ENCODE measurements at regions not wholly inside any gene's neighbourhood (a gene's known extent, or its start where the extent isn't known, plus 50 kb on each side); places are given as distances from the start of the nearest gene placed in this dataset.

DNA sequence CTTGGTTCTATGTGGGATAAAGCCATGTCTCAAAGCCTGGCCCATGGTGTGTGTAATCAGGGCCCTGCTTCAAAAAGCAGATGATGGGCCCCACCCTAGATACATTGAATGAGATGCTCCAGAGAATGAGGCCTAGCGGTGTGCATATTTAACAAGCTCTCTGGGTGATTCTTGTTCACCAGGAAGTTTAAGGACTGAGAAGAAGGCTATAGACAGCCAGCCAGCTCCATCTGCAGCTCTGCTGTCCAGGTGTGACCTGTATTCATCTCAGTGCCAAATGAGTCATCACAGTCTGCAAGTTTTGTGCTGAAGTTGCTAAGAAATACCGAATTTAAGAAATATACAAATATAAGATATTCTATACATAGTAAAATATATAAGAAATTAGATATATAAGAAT lies 182.0 kb upstream of the RUNX1 start:
- FAIRE-seq: no peak

DNA sequence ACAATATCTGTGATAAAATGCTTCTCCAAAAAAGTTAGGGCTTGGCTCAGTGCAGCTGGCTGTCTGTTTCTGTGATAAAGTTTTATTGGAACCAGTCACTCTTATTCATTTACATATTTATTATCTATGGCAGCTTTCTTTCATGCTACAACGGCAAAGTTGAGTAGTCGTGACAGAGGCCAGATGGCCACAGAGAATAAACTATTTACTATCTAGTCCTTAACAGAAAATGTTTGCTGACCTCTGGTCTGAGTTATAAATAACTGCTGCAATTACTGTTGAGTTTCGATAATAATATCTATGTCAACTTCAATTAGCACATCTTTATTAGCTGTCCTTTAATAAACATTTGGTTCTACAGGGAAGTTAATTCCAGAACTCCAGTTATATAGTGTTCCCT lies 180.2 kb upstream of the RUNX1 start:
- FAIRE-seq: no peak

DNA sequence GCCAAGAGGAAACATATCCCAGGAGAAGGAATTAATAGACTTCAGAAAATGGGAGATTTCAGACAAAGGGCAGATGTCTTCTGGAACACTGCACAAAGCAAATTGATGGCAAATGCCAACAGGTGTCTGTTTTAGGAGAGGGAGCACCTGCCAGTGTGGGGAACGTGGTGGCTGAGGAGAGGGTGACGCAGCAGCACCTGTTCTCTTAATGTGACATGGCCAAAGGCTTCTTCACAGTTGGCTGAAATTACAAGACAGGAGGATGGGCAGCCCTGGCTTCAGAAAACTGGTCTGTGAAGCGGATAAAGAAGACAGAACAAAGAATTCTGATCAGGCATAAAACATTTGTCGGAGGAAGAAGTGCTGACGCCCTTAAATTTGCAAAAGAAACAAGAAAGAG lies 178.7 kb upstream of the RUNX1 start:
- no peak for FAIRE-seq

DNA sequence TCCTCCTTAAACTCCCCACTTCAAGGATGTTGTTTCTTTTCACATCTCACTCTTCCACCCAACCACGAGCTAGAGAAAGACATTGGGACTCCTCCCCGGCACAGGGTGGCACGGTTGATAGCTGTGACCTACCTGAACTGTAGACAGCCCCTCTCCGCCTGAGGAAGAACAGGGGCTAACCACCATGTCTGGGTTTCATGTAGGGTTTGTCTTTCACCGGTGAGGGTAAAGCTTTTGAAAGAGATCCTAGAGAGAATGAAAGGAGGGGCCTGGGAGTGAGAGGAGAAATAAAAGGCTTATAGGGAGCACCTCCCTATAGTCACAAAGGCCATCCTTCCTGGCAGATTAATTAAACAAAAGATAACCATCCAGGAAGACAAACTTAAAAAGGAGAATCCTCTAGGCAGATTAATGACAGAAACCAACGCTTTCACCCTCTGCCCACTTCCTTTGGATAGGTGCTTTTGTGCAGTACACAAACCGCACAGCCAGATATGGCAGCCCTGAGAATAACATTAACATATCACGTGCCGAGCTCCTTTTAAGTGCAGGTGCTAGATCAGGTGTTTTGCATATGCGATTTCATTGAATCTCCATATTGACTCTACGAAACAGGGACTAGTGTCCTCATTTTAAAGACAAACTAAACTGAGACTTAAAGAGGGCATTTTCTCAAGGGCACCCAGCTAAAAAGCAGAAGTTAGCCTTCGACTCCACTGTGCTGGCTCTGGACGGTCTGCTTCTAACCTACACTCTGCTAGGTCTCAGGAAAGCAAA lies 178.1 kb upstream of the RUNX1 start:
- FAIRE-seq: no peak

DNA sequence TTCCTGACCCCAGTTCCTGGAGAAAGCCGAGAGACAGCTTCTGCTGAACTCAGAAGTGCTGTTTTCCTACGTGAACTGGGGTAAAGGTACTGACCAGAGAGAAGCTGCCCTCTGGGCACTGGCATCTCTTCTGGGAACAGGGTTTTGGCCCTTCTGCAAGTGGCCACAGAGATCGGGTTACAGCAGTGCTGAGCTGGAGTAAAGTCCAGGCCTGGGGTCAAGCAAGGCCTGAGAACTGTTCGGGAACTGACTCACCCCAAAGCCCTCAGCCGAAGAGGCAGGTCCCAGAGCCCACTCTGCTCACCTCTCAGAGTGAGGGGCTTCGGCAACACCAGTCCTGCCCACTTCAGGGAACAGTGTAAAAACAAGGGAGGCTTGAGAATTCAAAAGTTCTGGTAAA lies 177.2 kb upstream of the RUNX1 start:
- no peak for FAIRE-seq

DNA sequence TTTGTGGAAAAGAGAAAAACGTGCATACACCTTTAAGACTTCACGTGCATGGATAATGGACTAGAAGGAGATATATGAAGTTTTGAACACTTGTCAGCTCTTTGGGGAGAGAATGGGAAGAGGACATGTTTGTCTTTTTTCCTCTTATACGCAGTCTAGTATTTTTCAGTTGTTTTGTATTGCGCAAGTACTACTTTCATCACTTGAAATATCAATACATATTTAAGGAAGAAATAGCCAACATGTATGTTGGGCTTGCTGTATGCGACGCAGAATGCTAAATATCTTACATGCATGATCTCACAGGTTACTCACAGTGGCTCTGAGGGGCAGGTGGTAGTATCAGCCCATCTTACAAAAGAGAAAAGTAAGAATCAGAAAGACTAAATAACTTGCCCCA lies 176.5 kb upstream of the RUNX1 start:
- no peak for FAIRE-seq

DNA sequence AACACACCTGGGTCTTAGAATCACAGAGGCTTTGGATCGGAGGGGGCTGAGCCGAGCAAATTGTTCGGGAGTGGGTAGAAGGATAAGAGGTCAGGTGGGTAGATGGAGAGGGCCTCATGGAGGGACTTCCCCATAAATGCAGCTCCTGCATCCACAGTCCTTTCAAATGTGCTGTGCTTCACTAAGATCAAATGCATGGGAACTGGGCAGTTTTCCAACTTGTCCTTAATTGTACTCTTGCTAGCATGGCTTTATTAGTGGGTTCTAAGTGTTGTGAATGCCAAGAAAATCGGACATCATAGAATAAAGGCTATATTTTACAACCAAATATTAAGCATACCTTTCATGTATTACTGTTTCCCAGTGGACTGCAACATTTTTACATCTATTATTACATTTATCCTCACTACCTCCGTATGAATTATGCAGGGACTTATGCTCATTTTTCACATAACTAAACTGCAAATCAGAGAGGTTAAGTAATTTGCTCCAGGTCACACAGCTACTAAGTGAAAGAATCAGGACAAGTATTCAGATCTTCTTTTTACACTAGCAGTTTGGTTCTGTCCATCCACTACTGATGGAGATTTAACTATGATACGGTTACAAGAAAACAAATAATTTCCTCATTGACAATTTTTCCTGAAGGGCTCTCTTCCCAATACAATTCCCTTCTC lies 174.5 kb upstream of the RUNX1 start:
- FAIRE-seq: no peak

DNA sequence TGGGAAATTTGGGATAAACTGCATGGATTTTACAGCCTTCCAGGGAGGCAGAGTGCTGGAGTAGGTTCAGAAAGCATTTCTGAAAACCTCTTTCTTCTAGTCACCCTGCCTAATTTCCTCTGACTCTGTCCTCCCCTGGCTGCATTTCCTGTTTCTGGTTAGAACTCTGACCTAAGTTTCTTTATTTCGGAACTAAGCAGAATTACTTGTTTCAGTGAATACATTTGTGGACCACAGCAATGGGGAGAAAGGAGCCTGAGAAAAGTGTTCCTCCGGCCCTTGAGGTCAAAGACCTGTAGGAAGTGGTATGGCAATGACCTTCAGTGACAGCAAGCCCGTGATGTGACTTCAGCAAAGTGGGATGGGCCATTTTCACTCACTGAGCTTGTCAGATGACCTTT lies 173.4 kb upstream of the RUNX1 start:
- FAIRE-seq: no peak

DNA sequence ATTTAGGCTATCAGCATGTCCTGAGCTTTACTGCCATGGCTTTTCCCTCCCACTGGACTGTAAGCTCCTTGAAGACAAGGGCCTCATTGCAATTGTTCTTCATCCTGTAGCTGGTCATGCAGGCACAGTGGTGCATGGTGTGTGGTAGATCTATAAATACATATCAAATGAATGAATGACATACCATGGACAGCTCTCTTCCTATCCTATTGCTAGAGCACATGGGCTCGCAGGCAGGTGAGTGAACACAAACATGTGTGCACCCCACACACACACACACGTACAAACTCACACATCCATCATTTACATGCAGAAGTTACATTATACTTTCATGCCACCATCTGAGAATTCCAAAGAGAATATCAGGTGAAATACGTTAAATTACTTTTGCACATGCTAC lies 172.9 kb upstream of the RUNX1 start:
- no peak for FAIRE-seq

DNA sequence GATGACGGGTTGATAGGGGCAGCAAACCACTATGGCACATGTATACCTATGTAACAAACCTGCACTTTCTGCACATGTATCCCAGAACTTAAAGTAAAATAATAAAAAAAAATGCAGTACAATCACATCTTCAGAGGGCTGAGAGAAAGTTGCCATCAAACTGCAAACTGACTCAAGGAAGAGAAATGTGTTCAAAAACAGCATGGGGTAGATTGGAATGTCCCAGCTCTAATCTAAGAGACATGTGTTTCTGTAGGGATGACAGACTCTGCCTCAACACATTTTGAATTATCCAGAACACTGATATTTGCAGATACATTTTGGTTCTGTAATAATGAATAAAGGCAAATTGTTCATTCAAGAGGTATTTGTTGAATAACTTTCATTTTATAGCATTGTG lies 171.2 kb upstream of the RUNX1 start:
- no peak for FAIRE-seq

DNA sequence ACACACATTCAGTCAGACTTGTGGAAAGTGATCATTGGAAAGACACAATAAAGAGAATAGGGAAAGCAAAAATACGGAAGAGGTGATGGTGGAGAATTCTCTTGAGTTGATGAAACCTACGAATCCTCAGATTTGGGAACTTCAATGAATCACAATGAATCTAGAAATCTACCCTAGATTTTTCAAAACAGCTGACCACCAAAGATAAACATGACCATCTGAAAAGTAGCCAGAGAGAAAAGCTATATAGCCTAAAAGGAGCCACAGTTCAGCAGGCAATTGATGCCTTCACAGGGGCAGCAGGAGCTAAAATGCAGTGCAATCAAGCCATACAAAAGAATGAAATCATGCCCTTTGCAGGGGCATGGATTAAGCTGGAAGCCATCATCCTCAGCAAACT lies 170.6 kb upstream of the RUNX1 start:
- no peak for FAIRE-seq

DNA sequence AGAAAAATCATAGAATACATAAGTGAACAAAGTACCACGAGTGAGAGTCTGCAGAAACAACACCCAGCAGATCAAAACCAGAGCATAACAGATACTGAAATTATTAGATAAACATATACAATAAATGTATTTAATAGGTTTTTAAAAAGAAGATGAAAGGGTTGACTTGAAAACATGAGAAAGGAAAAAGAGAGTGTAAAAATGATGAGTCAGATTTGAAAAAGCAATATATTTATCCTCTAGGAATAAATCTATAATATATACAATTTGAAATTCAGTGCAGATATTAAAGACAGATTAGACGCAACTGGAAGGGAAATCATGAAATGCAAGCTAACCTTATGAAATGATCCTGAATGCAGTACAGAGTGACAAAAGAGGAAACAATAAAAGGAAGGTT lies 170.2 kb upstream of the RUNX1 start:
- FAIRE-seq: no peak

DNA sequence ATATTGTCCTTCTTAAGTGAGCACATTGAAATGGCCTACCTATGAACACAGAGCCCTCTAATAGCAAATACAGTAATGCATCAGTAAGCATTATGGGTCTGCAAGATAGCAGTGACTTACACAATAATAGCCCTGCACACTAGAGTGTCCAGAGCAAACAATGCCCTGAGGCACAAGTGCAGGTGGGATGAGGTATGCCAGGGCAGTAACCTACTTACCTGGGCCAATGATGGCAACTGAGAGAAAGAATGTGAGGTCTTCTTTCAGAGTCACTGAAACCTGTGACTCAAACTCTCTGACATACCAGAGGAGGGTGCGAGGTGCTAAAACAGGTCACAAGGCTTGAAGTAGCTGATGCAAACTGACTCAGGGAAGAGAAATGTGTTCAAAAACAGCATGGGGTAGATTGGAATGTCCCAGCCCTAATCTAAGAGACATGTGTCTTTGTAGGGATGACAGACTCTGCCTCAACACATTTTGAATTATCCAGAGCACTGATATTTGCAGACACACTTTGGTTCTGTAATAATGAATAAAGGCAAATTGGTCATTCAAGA lies 168.5 kb upstream of the RUNX1 start:
- no peak for FAIRE-seq

DNA sequence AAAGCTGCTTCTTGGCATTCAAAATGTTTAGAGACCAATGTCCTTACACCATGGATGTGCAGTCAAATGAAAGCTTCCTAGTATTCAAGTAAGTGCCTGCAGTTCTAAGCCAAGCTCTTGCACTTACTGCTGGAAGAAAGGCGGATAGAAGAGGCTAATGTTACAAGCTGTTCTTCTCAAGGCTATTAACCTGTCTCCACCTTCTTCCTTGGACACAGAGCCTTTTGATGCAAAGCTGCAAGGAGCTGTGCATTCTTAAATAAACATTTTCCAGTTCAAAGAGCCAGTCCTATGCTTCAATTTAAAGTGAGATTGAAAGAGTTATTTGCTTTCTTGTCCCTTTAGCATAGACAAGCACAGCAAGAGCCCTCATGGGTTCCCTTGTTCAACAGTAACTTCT lies 167.9 kb upstream of the RUNX1 start:
- no peak for FAIRE-seq

DNA sequence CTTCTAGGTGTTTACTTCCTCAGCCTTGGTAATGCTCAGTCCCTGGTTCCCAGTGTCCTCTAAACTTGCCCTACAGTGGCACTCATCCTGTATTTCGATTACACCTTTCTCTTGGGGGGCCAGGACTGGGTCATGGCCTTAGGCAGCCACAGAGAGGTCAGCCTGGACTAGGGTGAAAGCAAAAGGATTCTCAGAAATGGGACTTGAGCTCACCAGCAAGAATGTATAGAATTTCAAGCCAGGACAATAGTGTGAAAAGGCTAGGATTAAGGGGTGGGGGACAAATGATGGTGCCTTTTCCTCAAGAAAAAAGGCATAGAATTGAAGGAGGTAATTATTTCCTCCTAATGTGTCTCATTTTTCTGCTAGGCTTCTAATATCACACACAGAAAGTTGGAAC lies 166.8 kb upstream of the RUNX1 start:
- no peak for FAIRE-seq

DNA sequence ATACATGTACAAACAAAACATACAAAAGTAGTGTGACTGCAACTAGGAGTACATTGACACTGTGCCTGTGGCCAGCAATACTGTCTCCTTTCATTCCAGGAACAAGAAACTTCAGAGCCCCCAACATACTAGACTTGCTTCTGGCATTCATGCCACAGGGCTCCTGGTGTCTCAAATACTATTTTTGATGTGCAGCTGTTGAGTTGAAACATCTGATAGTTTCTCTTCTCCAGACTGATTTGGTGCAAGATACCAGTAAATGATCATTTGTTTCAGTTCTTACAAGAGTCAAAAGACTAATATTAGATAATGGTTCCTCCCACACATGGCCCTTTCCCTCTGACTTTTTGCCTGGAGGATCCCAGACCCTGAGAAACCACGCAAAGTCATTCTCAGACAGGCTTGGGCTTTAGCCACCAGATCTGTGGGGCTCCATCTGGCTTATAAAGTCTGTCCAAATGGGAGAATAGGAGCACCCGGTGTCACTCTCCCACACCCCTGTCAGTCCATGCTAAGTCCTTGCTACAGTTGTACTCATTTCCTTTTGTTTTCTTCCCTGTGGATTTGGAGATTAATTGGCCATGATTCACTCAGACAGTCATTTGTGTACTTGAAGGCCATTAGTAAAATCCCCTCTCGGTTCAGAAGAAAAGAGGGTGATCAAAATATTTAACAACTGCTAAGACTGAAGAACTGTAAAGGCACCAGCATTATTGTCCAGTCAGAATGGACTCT lies 163.5 kb upstream of the RUNX1 start:
- FAIRE-seq: no peak

DNA sequence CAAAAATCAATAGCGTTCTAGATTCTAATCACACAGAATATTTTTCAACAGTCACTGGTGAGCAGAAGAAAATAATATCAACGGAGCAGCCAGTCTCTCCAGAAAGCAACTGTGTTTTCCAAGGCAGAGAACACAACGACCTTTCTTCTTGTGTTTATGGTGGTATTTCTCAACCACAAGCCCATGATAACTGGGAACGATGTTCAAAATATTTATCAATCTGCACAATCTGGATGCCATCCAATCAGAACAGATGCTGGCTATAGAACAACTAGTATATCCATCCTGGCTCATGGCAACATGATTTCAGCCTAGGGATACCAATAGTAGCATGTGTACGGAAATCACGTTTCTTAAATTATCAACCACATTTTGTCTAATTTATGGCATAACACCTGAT lies 162.7 kb upstream of the RUNX1 start:
- no peak for FAIRE-seq

DNA sequence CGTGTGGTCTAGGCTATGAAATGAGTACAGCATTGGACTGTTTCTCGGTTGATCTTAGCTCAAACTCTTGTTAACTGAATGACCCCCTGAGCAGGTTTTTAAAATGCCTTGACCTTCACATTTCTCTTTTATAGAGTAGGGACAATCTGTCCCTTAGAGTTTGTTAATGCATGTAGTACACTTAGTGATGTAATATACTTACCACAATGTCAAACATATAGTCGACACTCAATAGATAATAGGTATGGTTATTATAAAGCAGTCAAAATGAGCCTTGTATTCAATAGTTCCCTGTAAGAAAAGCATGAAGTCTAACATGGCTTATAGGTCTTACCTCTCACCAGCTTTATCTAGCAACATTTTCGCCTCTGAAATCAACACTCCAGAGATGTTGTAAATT lies 161.0 kb upstream of the RUNX1 start:
- FAIRE-seq: no peak

DNA sequence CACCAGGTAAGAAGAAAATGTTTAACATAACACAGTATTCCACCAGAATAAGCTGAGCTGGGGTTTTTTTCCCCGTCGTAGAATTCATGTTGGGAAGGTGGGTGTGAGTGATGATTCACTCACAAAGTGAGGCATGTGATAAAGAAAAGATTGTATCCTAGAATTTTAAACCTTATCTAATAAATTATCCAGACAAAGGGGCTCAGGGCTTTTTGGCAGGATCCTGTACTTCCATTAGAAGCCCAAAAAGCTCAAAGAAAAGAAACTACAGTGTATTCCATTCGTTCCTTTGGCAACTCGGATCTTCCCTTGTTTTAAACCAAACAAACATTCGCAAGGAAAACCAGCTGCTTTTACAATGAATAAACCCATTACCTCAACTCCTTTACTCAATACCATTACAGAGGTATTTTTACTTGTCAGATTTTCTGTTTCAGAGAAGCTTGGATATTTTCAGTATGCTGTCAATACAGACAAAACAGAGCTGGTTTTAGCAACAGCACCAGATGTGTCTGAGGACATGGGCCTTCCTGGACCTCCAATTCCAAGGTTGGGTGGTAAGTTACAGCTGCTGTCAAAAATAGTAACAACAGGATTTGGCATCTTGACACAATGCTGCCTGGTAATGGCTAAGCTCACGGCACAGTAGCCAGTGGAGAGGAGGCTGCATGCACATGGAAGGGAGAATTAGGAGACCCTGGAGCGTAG lies 159.9 kb upstream of the RUNX1 start:
- FAIRE-seq: no peak

DNA sequence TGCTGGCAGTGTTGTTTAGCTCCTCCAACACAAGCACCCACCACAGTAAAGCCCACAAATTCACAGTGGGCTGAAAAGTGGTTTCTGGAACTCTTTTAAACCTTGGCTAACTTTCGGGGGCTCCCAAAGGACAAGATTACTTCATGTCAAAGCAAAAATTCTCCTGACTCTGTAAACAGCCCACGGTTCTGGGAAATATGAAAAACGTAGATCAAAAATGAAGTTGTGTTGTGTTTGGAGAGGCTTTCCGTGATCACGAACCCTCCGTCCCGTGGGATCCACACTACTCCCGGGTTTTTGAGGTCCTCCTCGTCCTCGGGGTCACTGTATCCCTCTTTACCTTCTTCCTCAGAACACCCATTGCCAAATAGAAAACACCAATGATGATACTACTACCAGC lies 159.0 kb upstream of the RUNX1 start:
- no peak for FAIRE-seq

DNA sequence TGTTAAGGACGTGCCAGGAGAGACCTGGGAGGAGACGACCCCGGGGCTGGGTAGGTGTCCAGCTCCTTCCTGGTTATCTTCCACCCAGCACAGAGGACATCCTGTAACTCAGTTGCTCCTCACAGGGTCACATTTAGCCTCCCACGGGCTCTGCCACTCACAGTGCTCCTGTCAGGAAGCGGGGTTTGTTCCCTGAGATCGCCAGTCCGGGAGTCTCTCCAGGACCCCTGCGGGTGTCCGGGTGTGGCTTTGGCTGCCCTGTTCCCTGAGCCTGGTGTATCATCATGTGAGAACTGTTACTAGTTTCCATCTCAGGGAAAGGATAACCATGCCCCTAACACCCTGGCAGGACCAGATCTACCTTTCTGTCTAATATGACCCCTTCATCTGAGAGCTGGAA lies 158.2 kb upstream of the RUNX1 start:
- no peak for FAIRE-seq

DNA sequence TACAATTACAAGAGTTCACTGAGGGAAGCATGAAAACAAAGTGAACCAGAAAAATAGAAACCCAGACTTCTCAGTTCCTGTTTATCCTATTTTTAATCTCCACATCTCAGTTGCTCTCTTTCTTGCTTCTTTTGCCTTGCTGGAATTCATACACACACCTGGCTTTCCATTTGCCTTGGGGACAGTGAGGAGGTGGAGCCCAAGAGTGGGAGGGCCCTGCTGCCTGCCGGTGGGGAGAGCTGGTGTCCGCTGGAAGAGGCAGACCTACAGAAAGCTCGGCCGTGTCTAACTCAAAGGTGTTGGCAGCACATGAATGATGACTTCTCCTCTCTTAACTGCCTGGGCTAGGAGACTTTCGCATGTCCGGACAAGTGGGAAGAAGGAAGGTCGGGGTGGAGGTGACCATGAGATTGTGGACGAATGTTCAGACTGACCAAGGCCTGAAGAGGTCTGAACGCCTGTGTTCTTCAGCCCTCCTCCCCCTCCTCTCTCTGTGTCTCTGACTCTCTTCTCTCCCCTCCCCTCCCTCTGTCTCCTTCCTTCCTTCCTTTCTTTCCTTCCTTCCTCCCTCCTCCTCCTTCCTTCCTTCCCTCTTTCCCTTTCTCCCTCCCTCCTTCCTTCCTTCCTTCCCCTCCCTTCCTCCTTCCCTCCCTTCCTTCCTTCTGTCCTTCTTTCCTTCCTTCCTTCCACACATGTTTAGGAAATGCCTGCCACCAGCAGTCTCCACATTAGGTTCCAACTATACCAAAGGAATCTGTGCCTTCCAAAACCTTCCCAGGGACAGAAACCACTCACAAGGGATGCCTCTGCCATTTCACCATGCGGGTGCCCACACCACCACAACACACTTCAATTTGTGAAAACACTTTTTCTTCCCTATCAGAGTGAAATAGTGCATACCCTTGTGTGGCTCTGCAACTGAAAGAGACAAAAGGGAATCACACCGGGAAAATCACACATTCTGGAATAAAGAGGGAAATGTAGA lies 157.3 kb upstream of the RUNX1 start:
- FAIRE-seq: no peak

Data from TTC549 (cell line).